Ovary (tissue), 3 donors: ENCODE measurements at regions not wholly inside any gene's neighbourhood (a gene's known extent, or its start where the extent isn't known, plus 50 kb on each side); places are given as distances from the start of the nearest gene placed in this dataset.

Experiments used
- CTCF ChIP-seq, 3 donors: fragments of 450-650 bp in 2 of 3; fragments of 200-600 bp in 1 of 3; IDR thresholded peaks; one replicate each; pipeline versions ENCODE4 v1.5.1 to v1.8.0; 2016 to 2022; ENCODE audit warnings: antibody characterized with exemption in 3 of 3, mild to moderate bottlenecking in 1 of 3
- EP300 ChIP-seq: sonication (generic); formaldehyde crosslinking; IDR thresholded peaks from one replicate; pipeline ENCODE4 v1.6.1; 2017; ENCODE audit warnings: antibody characterized with exemption
- POLR2A ChIP-seq: fragments of 450-650 bp; IDR thresholded peaks from one replicate; pipeline ENCODE4 v1.6.1; 2017; ENCODE audit warnings: antibody characterized with exemption, mild to moderate bottlenecking, moderate library complexity
- donor health status: DM: no; HTN: no; CAD: no.

DNA sequence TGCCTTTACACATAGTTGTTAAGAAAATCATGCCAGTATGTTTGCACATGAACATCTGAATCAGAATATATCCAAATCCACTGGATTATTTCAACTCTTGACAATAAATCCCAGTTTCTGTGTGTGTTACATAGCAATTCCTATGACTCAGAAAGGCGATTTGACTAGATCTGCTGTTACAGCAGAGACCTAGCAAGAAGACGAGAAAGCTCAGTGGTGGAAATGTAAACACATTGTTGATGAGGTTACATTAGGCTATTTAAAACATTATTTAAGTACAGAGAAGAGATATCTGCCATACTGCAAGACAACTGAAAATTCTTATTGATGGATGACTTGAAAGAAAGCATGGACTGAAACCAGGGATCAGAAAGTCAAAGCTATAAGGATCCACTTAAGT lies 73.0 kb upstream of the SMIM21 start:
- TF ChIP-seq CTCF (IDR thresholded peaks at IDR 0.05) = no peak
- TF ChIP-seq EP300 = no peak
- TF ChIP-seq POLR2A = no peak
